ENCODE measurements at regions not wholly inside any gene's neighbourhood (a gene's known extent, or its start where the extent isn't known, plus 50 kb on each side); places are given as distances from the start of the nearest gene placed in this dataset.

DNA sequence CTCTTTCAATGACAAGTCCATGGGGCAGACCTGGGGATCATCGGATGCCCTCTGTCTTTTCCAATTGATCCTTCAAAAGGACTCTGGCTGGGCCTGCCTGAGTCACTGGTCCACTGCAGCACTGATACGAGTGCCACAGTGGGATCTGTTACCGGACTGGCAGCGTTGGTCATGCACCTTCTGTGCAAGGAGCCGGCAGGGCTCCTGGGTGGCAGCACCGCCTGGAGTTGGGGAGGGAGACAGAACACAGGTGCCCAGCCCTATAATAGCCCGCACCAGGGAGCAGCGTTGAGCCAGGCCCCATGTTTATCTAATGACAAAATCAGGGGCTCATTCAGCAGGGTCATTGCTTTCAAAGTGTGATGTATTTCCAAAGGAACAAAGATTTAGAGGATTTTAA lies 64.2 kb upstream of the NXT1 start:
- H3K4me3 ChIP-seq (ENCODE audit: insufficient read length, low read depth): no peak overlapping the region
- no peaks in the 10 kb centered on the region for H3K4me1 ChIP-seq (ENCODE audit: insufficient read depth, insufficient read length)
- TF ChIP-seq SUZ12 (IDR thresholded peaks at IDR 0.05; ENCODE audit: extremely low read depth, insufficient read depth, insufficient read length) (no peak), ZNF274 (IDR thresholded peaks at IDR 0.05; ENCODE audit: low read depth, low read length) (no peak), YY1 (IDR thresholded peaks at IDR 0.05; ENCODE audit: insufficient read depth, insufficient read length) (no peak)
- H3K27me3 ChIP-seq (ENCODE audit: insufficient read depth, insufficient read length): no peaks in the 10 kb centered on the region
- DNase-seq (ENCODE audit: low read depth, low spot score): no peak
- H3K9me3 ChIP-seq (ENCODE audit: insufficient read depth, low read length): no peaks in the 10 kb centered on the region
- no peaks in the 10 kb centered on the region for H3K36me3 ChIP-seq (ENCODE audit: insufficient read depth, insufficient read length, low read length)
- H3K9ac ChIP-seq (ENCODE audit: insufficient read length, low read depth): no peak overlapping the region

DNA sequence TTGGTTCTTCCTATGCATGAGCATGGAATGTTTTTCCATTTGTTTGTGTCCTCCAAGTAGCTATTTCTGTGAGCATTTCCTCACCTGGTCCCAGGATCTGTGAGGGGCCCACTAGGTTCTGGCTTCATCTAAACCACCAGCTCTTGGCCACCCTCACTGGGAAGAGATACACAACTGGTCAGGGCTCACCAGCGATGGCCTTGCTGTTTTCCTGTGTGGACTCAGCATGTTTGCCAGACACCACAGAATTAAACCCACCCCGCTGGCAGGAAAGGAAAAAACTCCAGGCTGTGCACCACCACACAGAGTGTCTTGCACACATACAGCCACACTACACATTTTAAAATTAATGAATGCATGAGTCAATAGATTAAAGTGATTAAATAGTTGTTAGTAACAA lies 65.1 kb upstream of the NXT1 start:
- Histone ChIP-seq H3K4me3 (ENCODE audit: insufficient read length, low read depth) (no peak overlapping the region), H3K9ac (ENCODE audit: insufficient read length, low read depth) (no peak overlapping the region), H3K36me3 (ENCODE audit: insufficient read depth, insufficient read length, low read length) (no peaks in the 10 kb centered on the region), H3K9me3 (ENCODE audit: insufficient read depth, low read length) (no peaks in the 10 kb centered on the region), H3K27me3 (ENCODE audit: insufficient read depth, insufficient read length) (no peaks in the 10 kb centered on the region), H3K4me1 (ENCODE audit: insufficient read depth, insufficient read length) (no peaks in the 10 kb centered on the region)
- TF ChIP-seq ZNF274 (IDR thresholded peaks at IDR 0.05; ENCODE audit: low read depth, low read length): no peak
- no peak for TF ChIP-seq YY1 (IDR thresholded peaks at IDR 0.05; ENCODE audit: insufficient read depth, insufficient read length)
- no peak for TF ChIP-seq SUZ12 (IDR thresholded peaks at IDR 0.05; ENCODE audit: extremely low read depth, insufficient read depth, insufficient read length)
- DNase-seq (ENCODE audit: low read depth, low spot score): no peak

DNA sequence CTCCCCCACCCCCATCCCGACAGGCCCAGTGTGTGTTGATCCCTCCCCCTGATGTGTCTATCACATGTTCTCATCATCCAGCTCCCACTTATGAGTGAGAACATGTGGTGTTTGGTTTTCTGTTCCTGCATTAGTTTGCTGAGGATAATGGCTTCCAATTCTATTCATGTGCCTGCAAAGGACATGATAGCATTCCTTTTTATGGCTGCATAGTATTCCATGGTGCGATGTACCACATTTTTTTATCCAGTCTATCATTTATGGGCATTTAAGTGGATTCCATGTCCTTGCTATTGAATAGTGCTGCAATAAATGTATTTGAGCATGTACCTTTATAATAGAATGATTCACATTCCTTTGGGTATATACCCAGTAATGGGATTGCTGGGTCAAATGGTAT lies 66.6 kb upstream of the NXT1 start:
- Histone ChIP-seq H3K36me3 (ENCODE audit: insufficient read depth, insufficient read length, low read length) (no peaks in the 10 kb centered on the region), H3K9me3 (ENCODE audit: insufficient read depth, low read length) (no peaks in the 10 kb centered on the region), H3K9ac (ENCODE audit: insufficient read length, low read depth) (no peak overlapping the region), H3K27me3 (ENCODE audit: insufficient read depth, insufficient read length) (no peaks in the 10 kb centered on the region), H3K4me1 (ENCODE audit: insufficient read depth, insufficient read length) (no peaks in the 10 kb centered on the region), H3K4me3 (ENCODE audit: insufficient read length, low read depth) (no peak overlapping the region)
- no peak for DNase-seq (ENCODE audit: low read depth, low spot score)
- TF ChIP-seq ZNF274 (IDR thresholded peaks at IDR 0.05; ENCODE audit: low read depth, low read length): no peak
- TF ChIP-seq YY1 (IDR thresholded peaks at IDR 0.05; ENCODE audit: insufficient read depth, insufficient read length): no peak
- TF ChIP-seq SUZ12 (IDR thresholded peaks at IDR 0.05; ENCODE audit: extremely low read depth, insufficient read depth, insufficient read length): no peak

DNA sequence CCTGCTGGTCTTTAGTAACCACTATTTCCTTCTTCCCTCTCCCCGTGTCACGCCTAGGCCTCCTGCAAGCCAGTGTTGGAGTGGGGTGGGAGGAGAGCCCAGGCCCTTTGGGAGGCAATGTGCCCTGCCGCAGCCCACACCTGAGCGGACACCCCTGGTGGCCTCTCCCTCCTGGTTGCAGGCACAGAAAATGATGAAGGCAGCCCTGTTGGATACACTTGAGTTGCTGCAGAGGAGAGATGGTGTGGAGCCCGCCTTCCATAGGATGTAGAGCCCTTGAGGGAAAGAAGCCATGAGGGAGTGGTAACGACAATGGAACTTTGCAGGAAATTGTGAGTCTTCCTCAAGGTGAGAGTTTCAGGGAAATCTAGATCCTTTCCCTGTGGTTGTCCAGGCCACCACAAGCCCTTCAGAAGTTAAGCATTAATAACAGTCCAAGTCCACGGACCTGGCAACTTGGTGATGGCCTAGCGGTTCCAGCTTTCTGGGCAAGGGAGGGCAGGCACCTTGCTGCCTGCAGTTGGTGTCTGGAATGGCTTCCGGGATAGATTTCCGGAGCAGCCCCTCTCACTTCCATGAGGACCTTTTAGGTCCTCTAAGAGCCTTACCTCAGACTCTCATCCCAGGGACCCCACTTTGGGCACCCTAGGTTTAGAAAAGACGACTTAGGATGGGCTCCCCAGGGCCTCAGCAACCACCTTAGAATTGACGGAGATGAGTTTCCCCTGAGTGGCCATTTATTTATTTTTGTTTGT lies 67.3 kb upstream of the NXT1 start:
- TF ChIP-seq YY1 (IDR thresholded peaks at IDR 0.05; ENCODE audit: insufficient read depth, insufficient read length): no peak
- no peak for TF ChIP-seq SUZ12 (IDR thresholded peaks at IDR 0.05; ENCODE audit: extremely low read depth, insufficient read depth, insufficient read length)
- no peak for TF ChIP-seq ZNF274 (IDR thresholded peaks at IDR 0.05; ENCODE audit: low read depth, low read length)
- Histone ChIP-seq H3K4me1 (ENCODE audit: insufficient read depth, insufficient read length) (no peaks in the 10 kb centered on the region), H3K9me3 (ENCODE audit: insufficient read depth, low read length) (no peaks in the 10 kb centered on the region), H3K27me3 (ENCODE audit: insufficient read depth, insufficient read length) (no peaks in the 10 kb centered on the region), H3K9ac (ENCODE audit: insufficient read length, low read depth) (no peak overlapping the region), H3K36me3 (ENCODE audit: insufficient read depth, insufficient read length, low read length) (no peaks in the 10 kb centered on the region), H3K4me3 (ENCODE audit: insufficient read length, low read depth) (no peak overlapping the region)
- no peak for DNase-seq (ENCODE audit: low read depth, low spot score)

DNA sequence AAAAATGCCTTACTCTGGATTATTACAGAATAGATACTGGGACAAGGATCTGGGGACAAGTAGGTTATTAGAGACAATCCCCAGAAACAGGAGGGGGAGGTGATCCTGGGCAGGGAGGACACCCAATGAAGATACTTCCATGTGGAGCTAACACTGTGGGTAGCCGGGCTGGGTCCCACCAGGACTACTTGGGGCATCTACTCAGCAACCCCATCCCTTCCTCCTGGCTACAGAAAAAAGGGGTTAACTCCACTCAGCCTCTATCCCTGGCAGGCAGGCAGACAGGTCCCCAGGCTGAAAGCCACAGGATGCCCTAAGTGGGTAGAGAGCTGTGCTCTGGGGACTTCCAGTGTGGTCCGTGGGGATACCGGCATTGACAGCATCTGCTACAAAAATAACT lies 68.0 kb upstream of the NXT1 start:
- TF ChIP-seq SUZ12 (IDR thresholded peaks at IDR 0.05; ENCODE audit: extremely low read depth, insufficient read depth, insufficient read length): no peak
- Histone ChIP-seq H3K4me3 (ENCODE audit: insufficient read length, low read depth) (no peak overlapping the region), H3K9me3 (ENCODE audit: insufficient read depth, low read length) (no peaks in the 10 kb centered on the region), H3K9ac (ENCODE audit: insufficient read length, low read depth) (no peak overlapping the region), H3K27me3 (ENCODE audit: insufficient read depth, insufficient read length) (no peaks in the 10 kb centered on the region), H3K36me3 (ENCODE audit: insufficient read depth, insufficient read length, low read length) (no peaks in the 10 kb centered on the region), H3K4me1 (ENCODE audit: insufficient read depth, insufficient read length) (no peaks in the 10 kb centered on the region)
- DNase-seq (ENCODE audit: low read depth, low spot score): no peak

DNA sequence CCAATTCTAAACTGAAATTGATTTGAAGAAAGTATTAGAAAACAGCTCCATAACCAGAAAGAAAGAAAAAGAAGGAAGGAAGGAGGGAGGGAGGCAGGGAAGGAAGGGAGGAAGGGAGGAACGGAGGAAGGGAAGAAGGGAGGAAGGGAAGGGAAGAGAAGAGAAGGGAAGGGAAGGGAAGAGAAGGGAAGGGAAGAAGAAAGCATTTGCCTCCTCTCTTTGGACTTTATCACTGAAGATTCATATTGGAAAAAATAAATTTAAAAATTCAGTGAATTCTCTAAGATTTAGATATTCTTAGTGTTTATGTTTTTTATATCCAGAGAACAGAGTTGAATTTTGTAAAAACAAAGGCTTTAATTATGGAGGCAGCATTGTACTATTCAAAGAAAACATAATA lies 68.5 kb upstream of the NXT1 start:
- Histone ChIP-seq H3K9me3 (ENCODE audit: insufficient read depth, low read length) (no peaks in the 10 kb centered on the region), H3K4me1 (ENCODE audit: insufficient read depth, insufficient read length) (no peaks in the 10 kb centered on the region), H3K9ac (ENCODE audit: insufficient read length, low read depth) (no peak overlapping the region), H3K36me3 (ENCODE audit: insufficient read depth, insufficient read length, low read length) (no peaks in the 10 kb centered on the region), H3K27me3 (ENCODE audit: insufficient read depth, insufficient read length) (no peaks in the 10 kb centered on the region), H3K4me3 (ENCODE audit: insufficient read length, low read depth) (no peak overlapping the region)
- no peak for TF ChIP-seq YY1 (IDR thresholded peaks at IDR 0.05; ENCODE audit: insufficient read depth, insufficient read length)
- TF ChIP-seq SUZ12 (IDR thresholded peaks at IDR 0.05; ENCODE audit: extremely low read depth, insufficient read depth, insufficient read length): no peak
- no peak for TF ChIP-seq ZNF274 (IDR thresholded peaks at IDR 0.05; ENCODE audit: low read depth, low read length)
- no peak for DNase-seq (ENCODE audit: low read depth, low spot score)

DNA sequence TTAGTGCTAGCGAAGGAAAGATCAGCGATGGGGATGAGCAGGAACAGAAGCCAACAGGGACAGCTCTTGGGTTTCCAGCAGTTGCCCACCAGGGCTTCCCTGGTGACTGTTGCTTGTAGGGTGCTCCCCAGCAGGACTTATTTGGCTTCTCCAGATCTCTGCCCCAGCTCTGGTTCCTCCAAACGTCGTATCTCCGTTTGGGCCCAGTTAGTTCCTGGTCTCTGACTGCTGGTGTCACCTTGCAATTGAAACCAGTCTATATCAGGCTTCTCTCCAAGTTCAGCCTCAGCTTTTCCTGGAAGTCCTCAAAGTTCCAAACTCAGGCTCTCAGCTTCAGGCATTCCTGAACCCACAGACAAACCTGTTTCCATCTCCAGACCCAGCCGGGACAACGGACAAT lies 70.8 kb upstream of the NXT1 start:
- no peak for TF ChIP-seq ZNF274 (IDR thresholded peaks at IDR 0.05; ENCODE audit: low read depth, low read length)
- no peak for TF ChIP-seq YY1 (IDR thresholded peaks at IDR 0.05; ENCODE audit: insufficient read depth, insufficient read length)
- TF ChIP-seq SUZ12 (IDR thresholded peaks at IDR 0.05; ENCODE audit: extremely low read depth, insufficient read depth, insufficient read length): no peak
- no peak overlapping the region for H3K9ac ChIP-seq (ENCODE audit: insufficient read length, low read depth)
- H3K27me3 ChIP-seq (ENCODE audit: insufficient read depth, insufficient read length): no peaks in the 10 kb centered on the region
- no peaks in the 10 kb centered on the region for H3K36me3 ChIP-seq (ENCODE audit: insufficient read depth, insufficient read length, low read length)
- no peaks in the 10 kb centered on the region for H3K4me1 ChIP-seq (ENCODE audit: insufficient read depth, insufficient read length)
- no peak overlapping the region for H3K4me3 ChIP-seq (ENCODE audit: insufficient read length, low read depth)
- H3K9me3 ChIP-seq (ENCODE audit: insufficient read depth, low read length): no peaks in the 10 kb centered on the region
- DNase-seq (ENCODE audit: low read depth, low spot score): no peak
